H9 (cell line): ENCODE measurements at regions not wholly inside any gene's neighbourhood (a gene's known extent, or its start where the extent isn't known, plus 50 kb on each side); places are given as distances from the start of the nearest gene placed in this dataset.
A peak's percentile ranks its signal among the peaks of the same experiment; 100 is the strongest.

Experiments used
- DNase-seq: peaks from one replicate; pipeline ENCODE4 v3.0.0-alpha.2; 2017
- H2AFZ ChIP-seq: one replicate; pipeline ENCODE4 v1.6.1; 2013; ENCODE audit warnings: mild to moderate bottlenecking, low read length, control low read depth, moderate library complexity
- H2AK5ac ChIP-seq: 2 replicates; pipeline ENCODE4 v1.6.1; 2013; ENCODE audit warnings: low read length, control low read depth, mixed read lengths; ENCODE audit not compliant: insufficient read length
- H2BK120ac ChIP-seq: one replicate; pipeline ENCODE4 v1.6.1; 2013; ENCODE audit warnings: low read depth, mild to moderate bottlenecking, low read length, control low read depth, inconsistent platforms; ENCODE audit not compliant: poor library complexity, severe bottlenecking
- H2BK12ac ChIP-seq: 2 replicates; pipeline ENCODE4 v1.6.1; 2013; ENCODE audit warnings: low read length, control low read depth, mixed read lengths, low read depth; ENCODE audit not compliant: insufficient read length
- H2BK15ac ChIP-seq: 2 replicates; pipeline ENCODE4 v1.6.1; 2013; ENCODE audit warnings: low read depth, low read length, control low read depth
- H2BK20ac ChIP-seq: one replicate; pipeline ENCODE4 v1.6.1; 2013; ENCODE audit warnings: low read depth, mild to moderate bottlenecking, low read length, control low read depth, inconsistent platforms; ENCODE audit not compliant: poor library complexity, severe bottlenecking
- H2BK5ac ChIP-seq: 2 replicates; pipeline ENCODE4 v1.6.1; 2013; ENCODE audit warnings: low read length, control low read depth, mixed read lengths; ENCODE audit not compliant: insufficient read length
- H3K14ac ChIP-seq: 2 replicates; pipeline ENCODE4 v1.6.1; 2013; ENCODE audit warnings: low read length, control low read depth; ENCODE audit not compliant: insufficient read depth
- H3K18ac ChIP-seq: 2 replicates; pipeline ENCODE4 v1.6.1; 2013; ENCODE audit warnings: low read depth, mild to moderate bottlenecking, mixed read lengths, low read length, control low read depth; ENCODE audit not compliant: insufficient read length
- H3K23ac ChIP-seq: 2 replicates; pipeline ENCODE4 v1.6.1; 2013; ENCODE audit warnings: low read length, control low read depth, mixed read lengths, low read depth; ENCODE audit not compliant: insufficient read length
- H3K23me2 ChIP-seq: 2 replicates; pipeline ENCODE4 v1.6.1; 2013; ENCODE audit warnings: low read depth, mild to moderate bottlenecking, mixed read lengths, low read length, control low read depth; ENCODE audit not compliant: insufficient read length, poor library complexity, severe bottlenecking
- H3K27ac ChIP-seq: 2 replicates; pipeline ENCODE4 v1.5.1; 2013; ENCODE audit warnings: low read length, control low read depth, mixed read lengths, low read depth; ENCODE audit not compliant: insufficient read length
- H3K27me3 ChIP-seq: 2 replicates; pipeline ENCODE4 v1.6.1; 2013; ENCODE audit warnings: low read length, control low read depth, inconsistent platforms; ENCODE audit not compliant: insufficient read depth
- H3K4ac ChIP-seq: 2 replicates; pipeline ENCODE4 v1.6.1; 2013; ENCODE audit warnings: low read depth, mild to moderate bottlenecking, control low read depth, inconsistent platforms, low read length, moderate library complexity
- H3K4me1 ChIP-seq: 2 replicates; pipeline ENCODE4 v1.6.1; 2013; ENCODE audit warnings: low read length, control low read depth, inconsistent platforms; ENCODE audit not compliant: insufficient read depth
- H3K4me2 ChIP-seq: 2 replicates; pipeline ENCODE4 v1.6.1; 2013; ENCODE audit warnings: low read length, control low read depth, mixed read lengths; ENCODE audit not compliant: insufficient read length, insufficient read depth
- H3K56ac ChIP-seq: 2 replicates; pipeline ENCODE4 v1.6.1; 2013; ENCODE audit warnings: low read depth, mild to moderate bottlenecking, mixed read lengths, low read length, control low read depth; ENCODE audit not compliant: insufficient read length
- H3K79me1 ChIP-seq: 2 replicates; pipeline ENCODE4 v1.6.1; 2013; ENCODE audit warnings: low read depth, mild to moderate bottlenecking, moderate library complexity, low read length, control low read depth, inconsistent platforms; ENCODE audit not compliant: insufficient read depth, poor library complexity, severe bottlenecking
- H3K79me2 ChIP-seq: 2 replicates; pipeline ENCODE4 v1.6.1; 2013; ENCODE audit warnings: low read length, control low read depth, inconsistent platforms; ENCODE audit not compliant: insufficient read depth
- H3K9ac ChIP-seq: 2 replicates; pipeline ENCODE4 v1.6.1; 2013; ENCODE audit warnings: low read length, control low read depth, mixed read lengths; ENCODE audit not compliant: insufficient read length; ENCODE audit errors: extremely low read depth
- H3K9me3 ChIP-seq: one replicate; pipeline ENCODE4 v1.6.1; 2013; ENCODE audit warnings: low read depth, low read length, inconsistent platforms; ENCODE audit not compliant: control insufficient read depth
- H3T11ph ChIP-seq: one replicate; pipeline ENCODE4 v1.6.1; 2013; ENCODE audit warnings: mild to moderate bottlenecking, low read length, control low read depth, inconsistent platforms
- H4K20me1 ChIP-seq: one replicate; pipeline ENCODE4 v1.6.1; 2013; ENCODE audit not compliant: control insufficient read depth, insufficient read length, insufficient read depth
- H4K5ac ChIP-seq: 2 replicates; pipeline ENCODE4 v1.6.1; 2013; ENCODE audit warnings: low read depth, mild to moderate bottlenecking, mixed read lengths, low read length, control low read depth; ENCODE audit not compliant: insufficient read length
- H4K8ac ChIP-seq: replicated peaks from 2 replicates; pipeline ENCODE4 v1.6.1; 2013; ENCODE audit warnings: low read length, control low read depth, mixed read lengths, low read depth; ENCODE audit not compliant: insufficient read length
- H4K91ac ChIP-seq: 2 replicates; pipeline ENCODE4 v1.6.1; 2013; ENCODE audit warnings: low read depth, mild to moderate bottlenecking, moderate library complexity, mixed read lengths, low read length, control low read depth; ENCODE audit not compliant: insufficient read length
- H3K27ac Mint-ChIP-seq, 3 experiments: 2 replicates in 2 of 3; 3 replicates in 1 of 3; pipeline ENCODE4 v1.8.0; 2020 to 2021; ENCODE audit warnings: mixed read lengths in 3 of 3, mild to moderate bottlenecking in 1 of 3, moderate library complexity in 1 of 3
- H3K27me3 Mint-ChIP-seq: 2 replicates; pipeline ENCODE4 v1.8.0; 2021; ENCODE audit warnings: low read depth, mild to moderate bottlenecking, moderate library complexity, mixed read lengths
- H3K36me3 Mint-ChIP-seq, 3 experiments: 2 replicates in 2 of 3; 3 replicates in 1 of 3; pipeline ENCODE4 v1.8.0; 2020 to 2021; ENCODE audit warnings: low read depth in 3 of 3, mixed read lengths in 3 of 3; ENCODE audit not compliant: insufficient read depth in 1 of 3
- H3K4me1 Mint-ChIP-seq, 2 experiments: 2 replicates each; pipeline ENCODE4 v1.8.0; 2020; ENCODE audit warnings: mixed read lengths in 2 of 2
- H3K4me3 Mint-ChIP-seq, 2 experiments: 2 replicates in 1 of 2; 3 replicates in 1 of 2; pipeline ENCODE4 v1.8.0; 2020 to 2021; ENCODE audit warnings: mild to moderate bottlenecking in 2 of 2, mixed read lengths in 2 of 2, moderate library complexity in 1 of 2
- H3K9me3 Mint-ChIP-seq, 2 experiments: 2 replicates in 1 of 2; 3 replicates in 1 of 2; pipeline ENCODE4 v1.8.0; 2020; ENCODE audit warnings: mild to moderate bottlenecking in 2 of 2, mixed read lengths in 2 of 2, moderate library complexity in 1 of 2
- CTCF ChIP-seq: fragments of 200-600 bp; sonication (generic); conservative IDR thresholded peaks from 3 replicates; pipeline ENCODE4 v1.8.0; 2021; ENCODE audit warnings: antibody characterized with exemption, mild to moderate bottlenecking

GRCh38 chr12:88408823-88409222, 171.4 kb downstream of the KITLG start:
- no peak overlapping the region for H4K8ac ChIP-seq
- no peak overlapping the region for H3K4me2 ChIP-seq
- no peaks in the 10 kb centered on the region for H3K4me1 ChIP-seq
- Mint-ChIP-seq H3K4me3 (no peak overlapping the region), H3K9me3 (no peaks in the 10 kb centered on the region), H3K27ac (peak overlapping the region in 1 of 3 experiments; percentile 32; a peak in 3 of 7 replicates), H3K36me3 (no peaks in the 10 kb centered on the region), H3K27me3 (no peaks in the 10 kb centered on the region), H3K4me1 (peaks cover 12 to 16% of the 10 kb centered on the region in 2 experiments)
- no peaks in the 10 kb centered on the region for H3K79me2 ChIP-seq
- no peak overlapping the region for H3T11ph ChIP-seq
- no peak overlapping the region for H3K9ac ChIP-seq
- H4K20me1 ChIP-seq, result no peaks in the 10 kb centered on the region
- no peak overlapping the region for H3K18ac ChIP-seq
- no peak overlapping the region for H2BK20ac ChIP-seq
- no peak overlapping the region for H2AK5ac ChIP-seq
- no peaks in the 10 kb centered on the region for H3K9me3 ChIP-seq
- H2AFZ ChIP-seq, result no peak overlapping the region
- no peak overlapping the region for H3K56ac ChIP-seq
- no peak for DNase-seq
- H3K23ac ChIP-seq, result no peak overlapping the region
- no peak overlapping the region for H3K4ac ChIP-seq
- H2BK5ac ChIP-seq, result no peak overlapping the region
- H4K91ac ChIP-seq, result no peak overlapping the region
- H3K27me3 ChIP-seq, result no peaks in the 10 kb centered on the region
- no peak overlapping the region for H4K5ac ChIP-seq
- no peaks in the 10 kb centered on the region for H3K79me1 ChIP-seq
- no peak for TF ChIP-seq CTCF
- H3K14ac ChIP-seq, result no peak overlapping the region
- H2BK12ac ChIP-seq, result no peak overlapping the region
- H2BK120ac ChIP-seq, result no peak overlapping the region
- H2BK15ac ChIP-seq, result no peak overlapping the region
- H3K27ac ChIP-seq, result no peak overlapping the region
- no peaks in the 10 kb centered on the region for H3K23me2 ChIP-seq
